Left colon (tissue), 2 donors: ENCODE measurements at regions not wholly inside any gene's neighbourhood (a gene's known extent, or its start where the extent isn't known, plus 50 kb on each side); places are given as distances from the start of the nearest gene placed in this dataset.

Experiments
- ATAC-seq: fragments of 200-7000 bp; cut with Tn5 transposase; one replicate; pipeline ENCODE4 v1.9.1; 2020; ENCODE audit warnings: mild to moderate bottlenecking, moderate library complexity
- DNase-seq, 2 donors: peaks; one replicate each; pipeline ENCODE4 v3.0.0-alpha.2; 2020
- intact Hi-C, 2 donors: fragments of 100-400 bp; cut with DNase I in 1 of 2; cut with micrococcal nuclease in 1 of 2; formaldehyde crosslinking; loops; one replicate each; pipeline versions ENCODE4 v1.11.2 to v1.14.0; 2022; cut with DNase I, micrococcal nuclease
- donor health status: DM: no; HTN: no; CAD: no.
- donor health status: DM: yes; HTN: yes; CAD: no.

DNA sequence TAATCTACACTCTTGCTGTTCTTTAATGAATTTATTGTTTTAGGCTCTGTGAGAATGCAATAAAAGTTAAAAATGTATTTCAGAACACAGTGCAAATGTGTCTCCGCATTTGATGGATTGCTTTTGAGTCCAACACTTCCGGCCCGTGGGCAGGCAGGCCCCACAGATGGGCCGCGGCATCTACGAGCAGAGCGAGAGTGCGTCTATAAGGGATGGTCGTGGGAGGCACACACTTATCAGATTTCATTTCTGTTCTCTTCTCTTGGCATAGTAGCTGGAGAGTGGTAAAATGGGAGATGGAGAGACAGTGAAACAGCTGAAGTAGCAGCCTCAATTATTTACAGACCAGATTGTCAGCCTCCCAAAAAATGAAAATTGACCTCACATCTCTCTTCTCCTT lies 134.2 kb downstream of the NAV1 start:
- ATAC-seq = no peak
- intact Hi-C loops = no loop called here

DNA sequence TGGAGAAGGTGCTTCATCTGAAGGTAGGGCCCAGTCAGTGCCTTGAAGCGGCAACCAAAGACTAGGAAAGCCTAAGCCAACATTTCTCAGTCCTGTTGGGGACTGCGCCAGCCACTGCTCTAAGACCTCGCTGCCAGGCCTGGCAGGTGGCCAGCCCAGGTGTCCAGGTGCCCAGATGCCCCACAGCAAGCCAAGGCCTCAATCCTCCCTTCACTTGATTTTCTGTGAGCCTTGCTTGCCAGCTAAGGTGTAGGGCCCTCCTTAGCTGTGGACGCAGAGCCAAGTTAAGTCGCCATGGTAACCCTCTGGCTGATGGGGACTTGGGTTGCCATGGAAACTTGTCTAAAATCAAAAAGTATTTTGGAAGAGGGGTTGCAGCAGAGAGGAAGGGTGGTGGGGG lies 135.0 kb downstream of the NAV1 start:
- no peak for ATAC-seq
- intact Hi-C loops = no loop called here
- no peak for DNase-seq

More for the DNA sequence above, 134.2 kb downstream of the NAV1 start:
- DNase-seq = no peak

DNA sequence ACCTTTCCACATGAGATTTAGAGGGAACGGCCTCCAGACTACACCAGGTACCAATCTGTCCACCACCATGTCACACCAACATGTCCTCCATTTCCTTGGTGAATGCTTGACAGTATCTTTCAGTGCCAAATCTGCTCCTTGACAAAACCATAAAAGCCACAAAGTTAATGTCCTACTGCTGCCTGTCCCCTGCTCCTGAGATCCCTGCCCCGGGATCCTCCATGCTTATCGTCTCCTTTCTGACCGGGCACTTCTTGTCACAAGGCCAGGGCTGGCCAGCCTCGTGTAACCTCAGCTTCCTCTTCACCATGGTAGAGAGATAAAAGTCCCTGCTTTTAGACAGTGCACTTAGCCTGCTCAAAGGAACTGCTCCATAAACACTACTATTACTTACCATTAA lies 136.2 kb downstream of the NAV1 start:
- ATAC-seq (no peak), DNase-seq (no peak)
- intact Hi-C loops = no loop called here

DNA sequence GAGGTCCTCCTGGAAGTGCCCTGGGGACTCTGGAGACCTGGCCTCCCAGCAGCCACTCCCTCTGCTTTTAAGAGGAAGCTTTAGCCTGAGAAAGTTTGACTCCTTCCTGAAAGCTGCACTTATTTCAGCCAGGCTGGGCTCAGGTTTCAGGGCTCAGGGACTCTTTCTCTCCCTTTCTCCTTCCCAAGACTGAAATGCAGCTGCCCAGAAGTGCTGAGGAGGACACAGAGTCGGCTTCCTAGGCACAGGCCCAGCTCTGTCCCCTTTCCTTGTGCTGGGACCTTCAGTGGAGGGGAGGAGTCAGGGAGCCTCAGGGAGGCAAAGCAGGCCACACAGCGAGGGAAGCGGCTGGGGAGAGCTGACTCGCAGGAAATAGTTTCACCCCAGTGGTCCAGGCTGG lies 137.3 kb downstream of the NAV1 start:
- intact Hi-C loops = no loop called here
- ATAC-seq (peak; percentile 87), DNase-seq (peak; percentile 37 to 38)

DNA sequence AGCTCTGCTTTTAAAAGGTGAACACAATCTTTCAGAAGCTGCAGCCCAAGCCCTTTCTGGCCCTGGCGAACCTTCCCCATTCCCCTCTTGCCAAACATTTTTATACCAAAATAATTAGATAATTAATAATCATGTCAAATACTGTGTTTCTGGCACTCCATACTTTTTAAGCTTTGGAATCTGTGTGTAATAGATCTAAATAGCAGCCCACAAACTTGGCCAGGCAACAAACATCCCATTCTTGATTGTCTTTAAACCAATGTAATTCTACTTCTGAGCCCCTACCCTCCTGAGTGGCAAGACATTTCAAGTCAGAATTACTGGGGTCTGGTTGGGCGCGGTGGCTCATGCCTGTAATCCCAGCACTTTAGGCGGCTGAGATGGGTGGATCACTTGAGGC lies 137.7 kb downstream of the NAV1 start:
- DNase-seq (no peak), ATAC-seq (no peak)
- intact Hi-C loops = no loop called here

DNA sequence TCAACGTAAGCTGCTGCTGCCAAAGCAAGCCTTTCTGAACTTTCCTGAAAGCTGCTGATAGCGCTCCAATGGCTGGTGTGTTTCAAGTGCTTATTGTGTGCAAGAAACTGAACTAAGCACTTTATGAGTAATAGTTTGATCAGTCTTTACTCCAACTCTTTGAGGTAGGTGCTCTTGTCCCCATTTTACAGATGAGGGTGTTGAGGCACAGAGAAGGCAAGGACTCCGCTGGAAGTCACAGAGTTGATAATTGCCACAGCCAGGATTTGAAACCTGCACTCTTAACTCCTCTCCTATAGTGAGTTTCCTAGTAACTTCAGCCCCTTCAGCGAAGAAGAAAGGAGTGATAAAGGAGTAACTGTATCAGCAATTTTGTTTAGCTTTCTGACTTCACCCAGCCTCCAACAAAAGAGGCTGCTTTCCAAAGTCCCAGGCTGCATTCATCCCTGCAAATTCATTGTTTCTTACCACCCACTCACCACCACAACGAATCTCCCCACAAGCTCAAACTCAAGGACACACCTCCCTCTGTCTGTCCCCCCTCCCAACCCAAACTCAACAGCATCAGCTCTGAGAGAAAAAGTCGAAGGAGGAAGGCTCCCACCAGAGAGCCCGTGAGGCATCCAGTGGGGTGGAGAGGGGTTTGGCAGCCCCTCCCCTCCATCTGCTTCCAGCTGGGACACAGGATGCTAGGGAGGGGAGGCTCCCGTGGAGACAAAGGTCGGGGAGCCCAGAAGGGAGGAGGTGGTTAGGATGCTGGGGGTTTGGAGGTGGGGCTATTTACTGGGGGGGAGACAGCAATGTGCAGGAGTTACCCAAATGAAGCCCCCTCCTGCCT lies 139.6 kb downstream of the NAV1 start:
- intact Hi-C loops = no loop called here
- DNase-seq (no peak), ATAC-seq (no peak)

DNA sequence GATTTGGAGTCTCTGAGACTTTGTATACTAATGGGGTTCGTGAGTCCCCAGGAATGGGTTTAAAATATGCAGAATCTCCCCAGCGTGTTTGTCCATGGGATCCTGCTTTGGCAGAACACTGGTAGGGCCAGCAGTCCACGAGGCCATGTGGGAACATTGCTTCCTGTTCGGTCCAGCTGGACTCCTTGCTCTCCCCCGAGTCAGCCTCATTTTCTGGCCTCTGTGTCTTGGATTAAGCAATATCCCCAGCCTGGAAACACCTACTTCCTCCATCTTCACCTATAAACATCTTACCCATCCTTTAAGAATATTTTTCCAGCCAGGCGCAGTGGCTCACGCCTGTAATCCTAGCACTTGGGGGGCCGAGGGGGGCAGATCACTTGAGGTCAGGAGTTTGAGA lies 142.4 kb downstream of the NAV1 start:
- intact Hi-C loops = no loop called here
- ATAC-seq (no peak), DNase-seq (no peak)

DNA sequence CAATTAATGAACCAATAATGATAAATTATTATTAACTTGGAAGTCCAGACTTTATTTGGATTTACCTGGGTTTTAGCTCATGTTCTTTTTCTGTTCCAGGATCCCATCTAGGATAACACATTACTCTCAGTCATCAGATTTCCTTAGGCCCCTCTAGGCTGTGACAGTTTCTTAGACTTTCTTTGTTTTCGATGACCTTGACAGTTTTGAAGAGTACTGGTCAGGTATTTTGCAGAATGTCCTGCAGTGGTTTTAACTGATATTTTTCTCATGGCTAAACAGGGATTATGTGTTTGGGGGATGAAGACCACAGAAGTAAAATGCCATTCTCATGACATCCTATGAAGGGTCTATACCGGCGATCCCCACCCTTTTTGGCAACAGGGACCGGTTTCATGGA lies 144.0 kb downstream of the NAV1 start:
- ATAC-seq = no peak
- intact Hi-C loops = no loop called here
- no peak for DNase-seq

DNA sequence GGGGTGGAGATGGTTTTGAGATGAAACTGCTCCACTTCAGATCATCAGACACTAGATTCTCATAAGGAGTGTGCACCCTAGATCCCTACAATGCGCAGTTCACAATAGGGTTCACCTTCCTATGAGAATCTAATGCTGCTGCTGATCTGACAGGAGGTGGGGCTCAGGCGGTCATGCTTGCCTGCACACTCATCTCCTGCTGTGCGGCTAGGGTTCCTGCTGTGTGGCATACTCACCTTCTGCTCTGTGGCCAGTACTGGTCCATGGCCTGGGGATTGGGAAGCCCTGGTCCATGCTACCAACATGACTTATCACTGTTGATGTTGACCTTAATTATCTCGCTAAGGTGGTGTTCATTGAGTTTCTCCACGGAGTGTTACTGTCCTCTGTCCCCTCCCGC lies 144.5 kb downstream of the NAV1 start:
- intact Hi-C loops = no loop called here
- ATAC-seq = no peak
- DNase-seq = no peak

DNA sequence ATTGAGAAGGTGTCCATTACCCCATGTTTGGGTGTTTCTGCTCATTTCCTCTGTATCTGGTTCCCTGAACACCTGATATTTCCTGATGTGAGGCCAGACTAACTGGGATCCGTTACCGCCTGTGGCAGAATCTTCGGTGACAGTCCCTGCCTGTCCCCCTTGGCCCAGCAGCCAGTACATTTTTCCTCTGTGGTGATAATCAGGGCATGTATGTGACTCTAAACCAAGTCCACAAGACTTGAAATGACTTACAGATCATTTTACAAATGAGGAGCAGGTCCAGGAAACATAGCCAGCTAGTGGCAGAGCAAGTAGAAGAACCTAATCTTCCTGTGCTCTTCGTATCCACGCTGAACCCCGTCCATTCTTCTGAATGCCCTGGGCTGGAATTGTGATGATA lies 143.5 kb upstream of the IPO9 start:
- DNase-seq = no peak
- intact Hi-C loops = no loop called here
- no peak for ATAC-seq

DNA sequence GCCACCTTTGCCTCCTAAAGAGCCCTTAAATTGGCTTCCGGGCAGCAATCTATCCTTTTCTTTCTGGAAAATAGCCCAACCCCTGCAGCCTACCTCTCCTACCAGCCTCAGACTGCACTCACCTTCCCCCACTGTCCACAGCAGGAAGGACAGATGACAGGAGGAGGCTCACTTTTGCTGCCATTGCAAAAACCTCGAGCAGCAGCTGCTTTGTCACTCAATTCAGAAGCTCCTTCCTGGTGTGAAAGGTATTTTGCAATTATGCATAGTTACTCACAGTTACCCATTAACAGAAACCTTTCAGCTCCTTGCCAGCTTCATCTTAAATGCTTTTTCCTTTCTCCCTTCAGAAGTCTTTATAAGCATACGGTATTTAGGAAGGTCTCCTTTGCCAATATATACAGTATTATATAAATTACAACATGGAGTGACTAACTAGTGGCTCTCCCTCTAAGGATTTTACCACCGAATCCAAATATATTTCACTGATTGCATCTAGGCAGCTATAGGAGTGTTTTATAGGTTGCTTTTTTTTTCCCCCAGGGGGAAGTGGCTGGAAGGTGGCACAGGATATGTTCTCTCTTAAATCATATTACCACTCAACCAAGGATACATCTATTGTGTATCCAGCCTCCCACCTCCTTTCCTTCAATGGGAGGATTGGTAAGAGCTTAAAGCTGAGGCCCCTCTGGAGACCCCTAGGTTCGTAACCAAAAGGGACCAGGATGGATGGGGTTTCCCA lies 142.1 kb upstream of the IPO9 start:
- intact Hi-C loops = no loop called here
- ATAC-seq = peak; percentile 97
- DNase-seq = peak; percentile 43 to 74

DNA sequence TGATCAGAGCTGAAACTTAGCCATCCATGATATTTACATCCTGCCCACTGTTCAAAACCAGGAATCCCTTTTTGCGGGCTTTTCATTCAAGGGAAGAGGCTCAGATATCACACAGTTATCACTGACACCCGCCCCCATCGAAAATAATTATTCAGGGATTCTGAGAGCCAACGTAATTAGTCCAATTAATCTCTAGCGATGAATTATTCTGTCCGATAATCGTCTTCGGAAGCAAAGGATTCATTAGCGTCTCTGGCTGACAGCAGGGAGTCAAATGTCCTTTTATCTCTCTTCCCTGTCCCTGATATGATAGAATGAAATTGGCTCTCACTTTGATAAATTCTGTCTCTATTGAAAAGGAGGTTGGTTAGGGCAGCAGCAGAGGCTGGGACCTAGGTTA lies 140.4 kb upstream of the IPO9 start:
- intact Hi-C loops = no loop called here

DNA sequence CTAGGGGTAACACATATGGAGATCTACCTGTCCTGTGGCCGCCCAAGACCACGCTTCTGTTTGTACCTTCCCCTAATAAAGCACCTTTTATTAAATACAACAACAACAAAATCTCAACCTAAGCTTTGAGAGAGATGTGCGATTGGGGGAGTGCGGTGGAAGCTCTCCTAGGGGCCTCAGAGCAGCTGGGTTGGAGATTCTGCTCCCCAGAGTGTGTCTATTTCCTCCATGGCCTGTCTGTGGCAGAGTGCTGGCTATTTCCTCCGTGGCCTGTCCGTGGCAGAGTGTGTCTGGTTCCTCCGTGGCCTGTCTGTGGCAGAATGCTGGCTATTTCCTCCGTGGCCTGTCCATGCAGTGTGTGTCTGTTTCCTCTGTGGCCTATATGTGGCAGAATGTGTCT lies 139.3 kb upstream of the IPO9 start:
- no peak for DNase-seq
- ATAC-seq = no peak
- intact Hi-C loops = no loop called here

More for the DNA sequence above, 140.4 kb upstream of the IPO9 start:
- no peak for ATAC-seq
- no peak for DNase-seq

DNA sequence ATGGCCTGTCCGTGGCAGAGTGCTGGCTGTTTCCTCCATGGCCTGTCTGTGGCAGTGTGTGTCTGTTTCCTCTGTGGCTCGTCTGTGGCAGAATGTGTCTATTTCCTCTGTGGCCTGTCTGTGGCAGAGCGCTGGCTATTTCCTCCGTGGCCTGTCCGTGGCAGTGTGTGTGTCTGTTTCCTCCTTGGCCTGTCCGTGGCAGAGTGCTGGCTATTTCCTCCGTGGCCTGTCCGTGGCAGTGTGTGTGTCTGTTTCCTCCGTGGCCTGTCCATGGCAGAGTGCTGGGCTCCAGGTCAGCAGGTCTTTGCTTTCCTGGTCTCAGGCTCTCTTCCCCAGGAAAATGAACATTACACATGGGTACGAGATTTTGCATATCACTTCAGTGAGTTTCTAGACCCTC lies 138.4 kb upstream of the IPO9 start:
- no peak for ATAC-seq
- intact Hi-C loops = no loop called here
- DNase-seq = no peak

DNA sequence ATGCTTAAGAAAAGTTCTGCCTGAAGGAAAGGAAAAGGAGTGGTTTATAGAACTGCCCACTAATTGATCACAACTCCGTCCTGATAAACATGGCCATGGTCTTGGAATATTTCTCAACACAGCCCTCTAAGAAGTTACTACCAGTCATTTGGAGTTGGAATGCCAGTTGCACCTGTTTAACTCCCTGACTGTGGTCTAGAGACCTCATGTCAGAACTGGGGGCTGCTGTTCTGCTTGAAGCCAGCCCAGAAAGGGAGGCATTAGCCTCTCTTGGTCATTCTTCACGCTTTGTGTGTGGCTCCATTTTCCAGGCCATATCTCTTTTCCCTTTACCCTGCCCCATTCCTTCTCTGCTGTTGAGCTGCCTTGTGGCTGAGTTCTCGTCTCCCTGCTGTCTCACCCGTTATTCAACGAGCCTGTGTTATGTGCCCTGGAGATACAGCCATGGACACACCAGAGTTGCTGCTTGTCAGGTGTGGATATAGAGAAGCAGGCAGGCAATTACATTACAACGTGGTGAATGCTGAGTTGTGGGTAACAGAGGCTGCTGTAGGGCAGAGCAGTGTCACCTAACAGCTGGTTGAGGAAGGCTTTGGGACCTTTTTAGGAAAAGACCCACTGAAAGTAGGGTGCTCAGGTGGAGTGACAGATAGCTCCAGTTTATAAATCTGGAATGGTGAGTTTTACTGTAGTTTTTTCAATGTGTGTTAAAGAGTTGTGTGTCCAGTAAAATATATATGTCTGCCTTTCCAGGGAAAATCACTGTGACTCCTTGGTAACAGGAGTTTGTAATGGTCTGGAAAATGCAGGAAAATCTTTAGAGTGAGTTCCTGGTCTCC lies 137.0 kb upstream of the IPO9 start:
- ATAC-seq = no peak
- no peak for DNase-seq
- intact Hi-C loops = no loop called here

DNA sequence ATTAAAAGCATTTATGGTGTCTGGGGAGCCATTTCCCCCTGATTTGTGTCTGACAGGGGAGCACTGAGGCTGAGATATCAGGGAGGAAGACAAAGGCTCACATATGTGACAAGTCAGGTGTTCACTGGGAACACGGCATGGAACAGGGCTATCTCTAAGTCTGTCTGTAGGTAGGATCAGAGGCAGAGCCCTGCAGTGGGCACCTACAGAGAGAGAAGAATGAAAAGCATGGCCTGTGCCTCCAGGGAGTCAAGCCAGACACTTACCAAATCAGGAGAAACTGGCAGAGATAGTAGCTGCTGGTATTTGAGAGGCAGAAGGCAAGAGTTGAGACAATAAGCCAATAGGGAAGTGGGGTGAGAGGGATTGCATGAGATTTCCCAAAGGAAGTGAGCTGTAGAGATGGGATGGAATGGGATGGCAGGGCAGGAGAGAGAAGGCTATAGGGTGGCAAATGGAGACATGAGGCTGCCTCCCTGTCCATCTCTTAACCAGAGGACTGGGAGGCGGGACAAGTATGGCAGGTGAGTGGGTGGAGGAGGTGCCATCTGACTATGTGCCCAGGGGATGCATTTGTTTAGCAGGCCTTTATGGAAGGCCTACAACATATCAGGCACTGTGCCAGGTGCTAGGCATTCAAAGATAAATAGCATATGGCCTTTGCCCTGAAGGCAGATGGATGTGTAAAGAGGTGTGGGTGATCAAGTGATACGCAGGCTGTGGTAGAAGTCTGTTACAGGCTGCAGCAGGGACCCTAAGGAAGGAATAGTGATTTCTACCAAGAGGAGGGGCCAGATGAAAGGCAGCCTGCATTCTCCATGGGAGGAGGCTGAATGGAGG lies 136.2 kb upstream of the IPO9 start:
- peak; percentile 61 to 74 for DNase-seq
- intact Hi-C loops = no loop called here
- ATAC-seq = peak; percentile 95

DNA sequence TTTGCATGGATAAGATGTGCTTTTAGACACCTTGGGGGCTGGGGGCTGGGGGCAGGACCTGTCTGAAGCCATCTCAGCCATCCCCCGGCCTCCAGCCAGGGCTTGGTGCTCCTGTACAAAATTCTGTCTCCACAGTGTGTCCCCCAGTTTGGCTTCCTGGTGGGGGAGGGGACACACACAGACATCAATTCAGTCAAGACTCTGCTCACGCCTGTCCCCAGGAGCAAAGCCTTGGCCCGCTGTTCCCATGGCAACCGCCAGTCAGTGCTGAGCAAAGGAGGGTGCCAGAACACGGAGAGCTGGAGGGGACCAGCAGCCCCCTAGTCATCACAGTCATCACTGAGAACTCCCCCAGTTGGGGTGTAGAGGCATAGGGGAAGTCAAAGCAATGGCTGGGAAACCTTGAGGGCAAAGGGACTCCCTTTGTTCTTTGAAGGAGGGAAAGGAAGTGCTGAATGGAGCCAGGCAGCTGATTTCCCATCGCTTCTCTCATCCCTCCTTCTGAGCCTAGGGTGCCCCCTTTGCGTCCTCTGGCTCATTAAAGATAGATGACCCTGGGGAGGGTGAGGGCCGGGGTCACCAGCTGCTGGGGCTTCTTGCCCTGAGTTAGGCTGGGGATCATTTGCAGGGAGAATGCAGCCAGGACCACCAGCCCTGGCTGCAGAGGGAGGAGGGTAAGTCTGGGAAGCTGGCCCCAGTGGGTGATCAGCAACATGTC lies 134.9 kb upstream of the IPO9 start:
- DNase-seq (no peak), ATAC-seq (no peak)
- intact Hi-C loops = no loop called here

DNA sequence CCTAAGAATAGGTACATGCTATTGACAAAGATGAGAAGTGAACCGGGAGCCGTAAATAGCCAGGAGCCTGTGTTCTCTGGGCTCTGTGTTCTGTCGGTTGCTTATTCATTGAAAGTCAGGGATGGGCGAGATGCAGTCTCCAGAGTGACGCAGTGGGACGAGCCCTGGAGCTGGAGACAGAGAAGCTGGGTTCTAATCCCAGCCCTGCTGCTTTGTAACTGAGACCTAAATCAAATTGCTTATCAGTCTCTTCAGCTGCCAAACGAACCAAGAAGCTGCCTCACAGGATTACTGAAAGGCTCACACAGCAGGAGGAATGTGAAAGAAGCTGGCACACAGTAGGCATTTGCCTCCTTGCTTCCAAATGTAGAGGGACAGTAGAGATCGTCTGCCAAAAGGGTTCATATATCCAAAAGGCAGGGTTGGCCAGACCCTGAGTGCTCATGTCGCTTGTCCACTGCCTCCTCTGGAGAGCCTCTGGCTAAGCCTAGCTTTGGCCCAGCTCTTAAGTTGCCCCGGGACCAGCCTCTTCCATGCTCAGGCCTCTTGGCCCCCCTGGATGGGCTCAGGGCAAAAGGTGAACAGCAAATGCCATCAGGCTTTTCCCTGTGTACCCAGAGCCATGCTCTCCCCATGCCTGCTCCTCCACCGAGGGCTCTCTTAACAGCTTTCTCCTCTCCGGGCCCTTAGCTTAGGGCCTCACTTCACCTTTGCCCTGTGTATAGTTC lies 134.2 kb upstream of the IPO9 start:
- DNase-seq (no peak), ATAC-seq (no peak)
- intact Hi-C loops = no loop called here
